Common myeloid progenitor, CD34-positive (primary cell): ENCODE measurements at regions not wholly inside any gene's neighbourhood (a gene's known extent, or its start where the extent isn't known, plus 50 kb on each side); places are given as distances from the start of the nearest gene placed in this dataset.

Experiments
- CTCF ChIA-PET: fragments of 350-600 bp; sonication (Branson Sonifier 250); formaldehyde crosslinking; loops from one replicate; lab custom pipeline; 2021; ENCODE audit warnings: antibody characterized with exemption; lab: Charles Lee
- POLR2A ChIA-PET: fragments of 350-600 bp; sonication (Branson Sonifier 250); formaldehyde crosslinking; loops from one replicate; lab custom pipeline; 2021; ENCODE audit warnings: antibody characterized with exemption; lab: Charles Lee
- DNase-seq, 3 donors: peaks; one replicate each; pipeline versions ENCODE4 v3.0.0 to v3.0.0-alpha.2; 2013
- H3K27ac ChIP-seq, 2 experiments: 1 replicate in 1 of 2; 2 replicates in 1 of 2; pipeline ENCODE4 v1.7.0; 2013; ENCODE audit warnings: inconsistent platforms in 2 of 2, low read length in 2 of 2, mild to moderate bottlenecking in 2 of 2, low read depth in 1 of 2, moderate library complexity in 1 of 2; ENCODE audit not compliant: severe bottlenecking in 2 of 2, insufficient read depth in 1 of 2, poor library complexity in 1 of 2
- H3K27me3 ChIP-seq, 5 experiments: replicated peaks in 2 of 5; 1 replicate in 3 of 5; 2 replicates in 2 of 5; pipeline versions ENCODE4 v1.6.1 to v1.7.0; 2013; ENCODE audit warnings: low read length in 4 of 5, mild to moderate bottlenecking in 2 of 5, moderate library complexity in 2 of 5, inconsistent platforms in 1 of 5; ENCODE audit not compliant: insufficient read depth in 5 of 5, control insufficient read depth in 4 of 5
- H3K36me3 ChIP-seq, 4 experiments: 1 replicate in 2 of 4; 2 replicates in 2 of 4; pipeline versions ENCODE4 v1.6.1 to v1.7.0; 2013; ENCODE audit warnings: low read length in 3 of 4, control low read depth in 1 of 4, mild to moderate bottlenecking in 1 of 4; ENCODE audit not compliant: control insufficient read depth in 4 of 4, insufficient read depth in 4 of 4
- H3K4me1 ChIP-seq, 4 experiments: 1 replicate in 3 of 4; 2 replicates in 1 of 4; pipeline versions ENCODE4 v1.6.1 to v1.7.1; 2013; ENCODE audit warnings: low read length in 3 of 4, mild to moderate bottlenecking in 3 of 4, control low read depth in 1 of 4, inconsistent platforms in 1 of 4, moderate library complexity in 1 of 4; ENCODE audit not compliant: control insufficient read depth in 4 of 4, insufficient read depth in 4 of 4; ENCODE audit errors: control extremely low read depth in 1 of 4
- H3K4me3 ChIP-seq, 7 experiments: 1 replicate in 4 of 7; 2 replicates in 3 of 7; pipeline versions ENCODE4 v1.5.1 to v1.7.0; 2013; ENCODE audit warnings: mild to moderate bottlenecking in 7 of 7, low read length in 6 of 7, moderate library complexity in 6 of 7, inconsistent platforms in 2 of 7, low read depth in 2 of 7, control low read depth in 1 of 7; ENCODE audit not compliant: insufficient read depth in 4 of 7, control insufficient read depth in 1 of 7; ENCODE audit errors: extremely low read depth in 1 of 7
- H3K9me3 ChIP-seq, 5 experiments: 1 replicate in 4 of 5; 2 replicates in 1 of 5; pipeline versions ENCODE4 v1.6.1 to v1.7.1; 2013; ENCODE audit warnings: low read length in 4 of 5, mild to moderate bottlenecking in 2 of 5, inconsistent platforms in 1 of 5, low read depth in 1 of 5, moderate library complexity in 1 of 5; ENCODE audit not compliant: control insufficient read depth in 4 of 5, insufficient read depth in 2 of 5; ENCODE audit errors: control extremely low read depth in 1 of 5
- WGBS: methylation state at CpG from one replicate; pipeline ENCODE4 v1.1.5; 2013; ENCODE audit not compliant: insufficient coverage; 5-methylcytosine and 5-hydroxymethylcytosine counted together

DNA sequence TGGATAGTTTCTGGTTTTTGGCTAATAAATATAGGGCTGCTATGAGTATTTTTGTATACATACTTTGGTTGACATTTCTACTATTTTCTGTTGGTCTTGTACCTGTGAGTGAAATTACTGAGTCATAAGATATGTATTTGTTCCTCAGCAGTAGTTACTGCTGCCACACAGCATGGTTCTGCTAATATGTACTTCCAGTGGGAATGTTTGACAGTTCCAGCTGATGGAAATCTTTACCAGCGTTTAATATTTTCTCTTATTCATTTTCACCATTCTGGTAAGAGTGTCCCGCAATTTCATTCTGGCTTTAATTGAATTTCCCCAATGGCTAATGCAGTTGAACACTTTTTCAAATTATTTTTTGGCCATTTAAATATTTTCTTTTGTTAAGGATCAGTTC is 57.9 kb upstream of the IL1R1 start:
- peaks cover 13 to 36% (median 28%) of the 10 kb centered on the region in 4 experiments for H3K4me1 ChIP-seq
- CTCF ChIA-PET = no interaction called here
- WGBS = no CpG with 5 or more reads among the region's 2 CpGs

GRCh38 chr2:102085238-102085637 is 57.3 kb upstream of the IL1R1 start:
- Histone ChIP-seq H3K4me1 (peaks cover 11 to 32% (median 26%) of the 10 kb centered on the region in 4 experiments), H3K36me3 (no peaks in the 10 kb centered on the region), H3K27ac (no peak overlapping the region), H3K9me3 (peaks cover 0 to 6% (median 0%) of the 10 kb centered on the region in 5 experiments), H3K27me3 (peaks cover 0 to 6% (median 2%) of the 10 kb centered on the region in 5 experiments), H3K4me3 (no peak overlapping the region)
- no peak for DNase-seq
- ChIA-PET POLR2A (no interaction called here), CTCF (interaction anchor here (1.0 kb wide), 1 partner anchor 11 kb away, joined by 3 read pairs; no protein-coding TSS in a partner anchor)
- WGBS = no CpG with 5 or more reads among the region's 1 CpG

More for the DNA sequence above, 57.9 kb upstream of the IL1R1 start:
- Histone ChIP-seq H3K4me3 (no peak overlapping the region), H3K27me3 (peaks cover 0 to 6% (median 3%) of the 10 kb centered on the region in 5 experiments), H3K9me3 (peaks cover 0 to 4% (median 0%) of the 10 kb centered on the region in 5 experiments), H3K27ac (no peak overlapping the region), H3K36me3 (no peaks in the 10 kb centered on the region)
- POLR2A ChIA-PET = no interaction called here
- no peak for DNase-seq

GRCh38 chr2:102086150-102086872 is 56.2 kb upstream of the IL1R1 start:
- Histone ChIP-seq H3K4me1 (peaks cover 8 to 21% (median 19%) of the 10 kb centered on the region in 4 experiments), H3K27ac (no peak overlapping the region), H3K9me3 (peaks cover 0 to 7% (median 0%) of the 10 kb centered on the region in 5 experiments), H3K27me3 (peaks cover 0 to under 1% (median 0%) of the 10 kb centered on the region in 5 experiments), H3K4me3 (no peak overlapping the region), H3K36me3 (no peaks in the 10 kb centered on the region)
- ChIA-PET POLR2A (interaction anchor here (0.6 kb wide), 1 partner anchor 1883 kb away, joined by 5 read pairs; no protein-coding TSS in a partner anchor), CTCF (interaction anchor here (0.9 to 1.0 kb wide), 3 partner anchors 11 to 25 kb away, joined by 3 to 4 read pairs (median 3); no protein-coding TSS in a partner anchor)
- WGBS = 80% methylated on average over 2 of the region's 6 CpGs
- no peak for DNase-seq

DNA sequence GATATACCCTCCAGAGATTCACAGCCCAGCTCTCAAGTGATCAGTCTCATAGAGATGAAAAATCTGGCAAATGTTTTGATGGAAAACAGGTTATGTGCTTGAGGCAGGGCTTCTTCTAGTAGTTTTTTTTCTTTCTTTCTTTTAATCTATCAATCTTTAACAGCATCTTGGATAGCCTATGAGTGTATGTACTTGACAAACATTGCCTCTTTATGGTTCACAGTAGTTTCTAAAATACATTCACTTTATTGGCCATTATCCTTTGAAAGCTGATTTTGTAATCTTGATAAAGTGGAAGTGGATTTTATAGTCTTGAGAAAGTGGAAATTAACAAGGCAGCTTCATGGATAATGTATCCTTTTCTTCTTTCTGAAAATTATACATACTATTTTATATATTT is 51.4 kb upstream of the IL1R1 start:
- Histone ChIP-seq H3K4me3 (no peak overlapping the region), H3K9me3 (peaks cover 0 to 7% (median 2%) of the 10 kb centered on the region in 5 experiments), H3K36me3 (no peaks in the 10 kb centered on the region), H3K4me1 (peaks cover 0 to 5% (median 3%) of the 10 kb centered on the region in 4 experiments), H3K27ac (no peak overlapping the region), H3K27me3 (no peaks in the 10 kb centered on the region)
- ChIA-PET CTCF (interaction anchor here (1.2 to 1.3 kb wide), 3 partner anchors 42 to 103 kb away, joined by 3 to 4 read pairs (median 4); no protein-coding TSS in a partner anchor), POLR2A (no interaction called here)
- no peak for DNase-seq

GRCh38 chr2:102091908-102092307 is 50.6 kb upstream of the IL1R1 start:
- WGBS = 100% methylated on average over 1 of the region's 1 CpG
- no peak overlapping the region for H3K27ac ChIP-seq
- H3K4me3 ChIP-seq = no peak overlapping the region
- ChIA-PET POLR2A (no interaction called here), CTCF (interaction anchor here (1.0 to 1.5 kb wide), 4 partner anchors 9 to 72 kb away, joined by 3 to 4 read pairs (median 3); no protein-coding TSS in a partner anchor)
- no peaks in the 10 kb centered on the region for H3K36me3 ChIP-seq
- H3K27me3 ChIP-seq = no peaks in the 10 kb centered on the region
- H3K9me3 ChIP-seq = peaks cover 0 to 7% (median 2%) of the 10 kb centered on the region in 5 experiments
- no peak for DNase-seq
- H3K4me1 ChIP-seq = peaks cover 0 to 5% (median 3%) of the 10 kb centered on the region in 4 experiments

- WGBS = 98% methylated on average over 6 of the region's 7 CpGs
- CTCF ChIA-PET = interaction anchor here (1.0 to 1.5 kb wide), 2 partner anchors 10 to 19 kb away, joined by 3 read pairs; no protein-coding TSS in a partner anchor
Measured at GRCh38 chr2:102092535-102092934, 50.0 kb upstream of the IL1R1 start.

More at GRCh38 chr2:102092535-102092934, 50.0 kb upstream of the IL1R1 start:
- no peaks in the 10 kb centered on the region for H3K27me3 ChIP-seq
- DNase-seq = no peak
- H3K4me1 ChIP-seq = peaks cover 0 to 5% (median 3%) of the 10 kb centered on the region in 4 experiments
- no peaks in the 10 kb centered on the region for H3K36me3 ChIP-seq
- peaks cover 0 to 4% (median 2%) of the 10 kb centered on the region in 5 experiments for H3K9me3 ChIP-seq
- no peak overlapping the region for H3K4me3 ChIP-seq
- no peak overlapping the region for H3K27ac ChIP-seq
- POLR2A ChIA-PET = no interaction called here
